B cell (primary cell): ENCODE measurements at regions not wholly inside any gene's neighbourhood (a gene's known extent, or its start where the extent isn't known, plus 50 kb on each side); places are given as distances from the start of the nearest gene placed in this dataset.

Experiments
- ATAC-seq: fragments of 200-7000 bp; cut with Tn5 transposase; one replicate; pipeline ENCODE4 v1.10.0; 2021; ENCODE audit warnings: low read depth, mild to moderate bottlenecking, moderate number of reproducible peaks, moderate library complexity
- CTCF ChIA-PET: fragments of 350-600 bp; sonication (Branson Sonifier 250); formaldehyde crosslinking; loops from one replicate; lab custom pipeline; 2021; ENCODE audit warnings: antibody characterized with exemption, inconsistent platforms; lab: Charles Lee
- POLR2A ChIA-PET: fragments of 350-600 bp; sonication (Branson Sonifier 250); formaldehyde crosslinking; loops from one replicate; lab custom pipeline; 2021; ENCODE audit warnings: antibody characterized with exemption; lab: Charles Lee
- DNase-seq: peaks from one replicate; pipeline ENCODE4 v3.0.0; 2013
- H2AFZ ChIP-seq: 2 replicates; pipeline ENCODE4 v1.6.1; 2012; ENCODE audit warnings: mild to moderate bottlenecking, low read depth, low read length; ENCODE audit not compliant: insufficient read depth, poor library complexity, severe bottlenecking
- H3K27ac ChIP-seq, 2 donors: 1 replicate in 1 of 2; 2 replicates in 1 of 2; pipeline ENCODE4 v1.5.1; 2012 to 2013; ENCODE audit warnings: low read length in 2 of 2, mild to moderate bottlenecking in 2 of 2, moderate library complexity in 1 of 2
- H3K27me3 ChIP-seq, 4 experiments: fragments of 200-600 bp in 1 of 4; sonication (generic) in 1 of 4; replicated peaks in 1 of 4; 1 replicate in 2 of 4; 2 replicates in 2 of 4; pipeline versions ENCODE4 v1.6.1 to v1.7.0; 2013 to 2016; ENCODE audit warnings: low read length in 3 of 4, mild to moderate bottlenecking in 2 of 4, mixed read lengths in 1 of 4, moderate library complexity in 1 of 4; ENCODE audit not compliant: insufficient read depth in 4 of 4, control insufficient read depth in 3 of 4; ENCODE audit errors: control extremely low read depth in 1 of 4
- H3K36me3 ChIP-seq, 2 experiments: replicated peaks in 1 of 2; 1 replicate in 1 of 2; 2 replicates in 1 of 2; pipeline versions ENCODE4 v1.6.1 to v1.7.1; 2013; ENCODE audit warnings: low read length in 1 of 2; ENCODE audit not compliant: insufficient read depth in 2 of 2, control insufficient read depth in 1 of 2; ENCODE audit errors: control extremely low read depth in 1 of 2, extremely low read depth in 1 of 2
- H3K4me1 ChIP-seq, 2 donors: fragments of 200-600 bp in 1 of 2; sonication (generic) in 1 of 2; 1 replicate in 1 of 2; 2 replicates in 1 of 2; pipeline versions ENCODE4 v1.5.1 to v1.6.1; 2013 to 2017; ENCODE audit warnings: low read length in 2 of 2; ENCODE audit not compliant: control insufficient read depth in 2 of 2, insufficient read depth in 2 of 2
- H3K4me2 ChIP-seq: replicated peaks from 2 replicates; pipeline ENCODE3; 2012; ENCODE audit warnings: mild to moderate bottlenecking, low read depth, low read length; ENCODE audit not compliant: poor library complexity, severe bottlenecking
- H3K4me3 ChIP-seq, 5 experiments: fragments of 200-600 bp in 1 of 5; sonication (generic) in 1 of 5; 1 replicate in 3 of 5; 2 replicates in 2 of 5; pipeline versions ENCODE4 v1.5.1 to v1.7.0; 2011 to 2016; ENCODE audit warnings: low read length in 4 of 5, mild to moderate bottlenecking in 4 of 5, low read depth in 2 of 5, control low read depth in 1 of 5, moderate library complexity in 1 of 5; ENCODE audit not compliant: insufficient read depth in 1 of 5; ENCODE audit errors: control extremely low read depth in 1 of 5, extremely low read depth in 1 of 5
- H3K79me2 ChIP-seq: fragments of 200-600 bp; sonication (generic); one replicate; pipeline ENCODE4 v1.6.0; 2016; ENCODE audit warnings: low read length; ENCODE audit not compliant: control insufficient read depth, insufficient read depth
- H3K9ac ChIP-seq: fragments of 200-600 bp; sonication (generic); 2 replicates; pipeline ENCODE4 v1.6.1; 2017; ENCODE audit warnings: mild to moderate bottlenecking, low read length, moderate library complexity
- H3K9me3 ChIP-seq, 3 donors: one replicate each; pipeline versions ENCODE4 v1.6.1 to v1.7.1; 2013; ENCODE audit warnings: low read length in 2 of 3; ENCODE audit not compliant: control insufficient read depth in 2 of 3, insufficient read depth in 1 of 3; ENCODE audit errors: control extremely low read depth in 1 of 3
- H4K20me1 ChIP-seq: 2 replicates; pipeline ENCODE4 v1.6.0; 2012; ENCODE audit warnings: mild to moderate bottlenecking, low read length; ENCODE audit not compliant: insufficient read depth, control insufficient read depth, poor library complexity, severe bottlenecking
- H3K27ac Mint-ChIP-seq: one replicate; pipeline ENCODE4 v1.8.0; 2021; ENCODE audit warnings: mixed read lengths
- H3K27me3 Mint-ChIP-seq: one replicate; pipeline ENCODE4 v1.8.0; 2021; ENCODE audit warnings: mixed read lengths
- H3K4me1 Mint-ChIP-seq: one replicate; pipeline ENCODE4 v1.8.0; 2021; ENCODE audit warnings: mixed read lengths
- H3K4me3 Mint-ChIP-seq: one replicate; pipeline ENCODE4 v1.8.0; 2021; ENCODE audit warnings: mixed read lengths
- H3K9me3 Mint-ChIP-seq: one replicate; pipeline ENCODE4 v1.8.0; 2022; ENCODE audit warnings: mixed read lengths; ENCODE audit not compliant: insufficient read depth
- CTCF ChIP-seq: fragments of 200-600 bp; IDR thresholded peaks from one replicate; pipeline ENCODE4 v1.8.0; 2022; ENCODE audit warnings: antibody characterized with exemption, mild to moderate bottlenecking
- EZH2 ChIP-seq: IDR thresholded peaks from 2 replicates; pipeline ENCODE4 v1.6.1; 2012; ENCODE audit warnings: borderline replicate concordance, low read depth, mild to moderate bottlenecking, moderate library complexity, low read length; ENCODE audit not compliant: insufficient read depth, poor library complexity, severe bottlenecking
- whole genome bisulfite sequencing: methylation state at CpG from one replicate; pipeline ENCODE4 v1.1.5; 2013; ENCODE audit warnings: missing lambda C conversion rate; ENCODE audit not compliant: insufficient coverage; 5-methylcytosine and 5-hydroxymethylcytosine counted together
- intact Hi-C: fragments of 100-400 bp; cut with micrococcal nuclease; formaldehyde crosslinking; loops from one replicate; pipeline ENCODE4 v1.10.0; 2022

GRCh38 chr20:16123623-16124022 lies 449.6 kb downstream of the KIF16B start:
- Histone ChIP-seq H3K27ac (no peak overlapping the region), H2AFZ (no peak overlapping the region), H3K4me2 (no peak overlapping the region), H4K20me1 (no peaks in the 10 kb centered on the region), H3K4me1 (peaks cover 7 to 9% of the 10 kb centered on the region in 2 donors), H3K27me3 (no peaks in the 10 kb centered on the region), H3K9me3 (peaks cover 0 to 3% (median 0%) of the 10 kb centered on the region in 3 donors), H3K9ac (no peak overlapping the region), H3K79me2 (no peaks in the 10 kb centered on the region), H3K36me3 (no peaks in the 10 kb centered on the region), H3K4me3 (no peak overlapping the region)
- ATAC-seq (no peak), DNase-seq (no peak)
- Mint-ChIP-seq H3K27me3 (no peaks in the 10 kb centered on the region), H3K4me3 (no peak overlapping the region), H3K9me3 (no peaks in the 10 kb centered on the region), H3K27ac (no peak overlapping the region), H3K4me1 (peaks cover 17% of the 10 kb centered on the region)
- intact Hi-C loops: no loop called here
- no peak for TF ChIP-seq EZH2
- no peak for TF ChIP-seq CTCF
- POLR2A ChIA-PET: no interaction called here
- CTCF ChIA-PET: no interaction called here

GRCh38 chr20:16119909-16120308 lies 453.3 kb downstream of the KIF16B start:
- no peaks in the 10 kb centered on the region for H3K9me3 ChIP-seq
- no peak overlapping the region for H3K4me3 ChIP-seq
- Mint-ChIP-seq H3K27me3 (no peaks in the 10 kb centered on the region), H3K4me3 (no peak overlapping the region), H3K27ac (no peak overlapping the region), H3K4me1 (peaks cover 6% of the 10 kb centered on the region), H3K9me3 (no peaks in the 10 kb centered on the region)
- H3K4me1 ChIP-seq: no peaks in the 10 kb centered on the region
- H3K9ac ChIP-seq: no peak overlapping the region
- ATAC-seq (no peak), DNase-seq (no peak)
- intact Hi-C loops: no loop called here
- no peak overlapping the region for H3K27ac ChIP-seq
- POLR2A ChIA-PET: no interaction called here
- no peaks in the 10 kb centered on the region for H4K20me1 ChIP-seq
- no peak overlapping the region for H2AFZ ChIP-seq
- CTCF ChIA-PET: no interaction called here
- no peaks in the 10 kb centered on the region for H3K27me3 ChIP-seq
- H3K79me2 ChIP-seq: no peaks in the 10 kb centered on the region
- H3K36me3 ChIP-seq: no peaks in the 10 kb centered on the region
- WGBS: 100% methylated on average over 2 of the region's 3 CpGs
- TF ChIP-seq EZH2: no peak
- no peak for TF ChIP-seq CTCF
- no peak overlapping the region for H3K4me2 ChIP-seq
